Pons (tissue), 1 donor: ENCODE measurements at regions not wholly inside any gene's neighbourhood (a gene's known extent, or its start where the extent isn't known, plus 50 kb on each side); places are given as distances from the start of the nearest gene placed in this dataset.

ENCODE experiments used
- DNase-seq: peaks from one replicate; pipeline ENCODE4 v3.0.0-alpha.2; 2016; ENCODE audit warnings: low spot score

DNA sequence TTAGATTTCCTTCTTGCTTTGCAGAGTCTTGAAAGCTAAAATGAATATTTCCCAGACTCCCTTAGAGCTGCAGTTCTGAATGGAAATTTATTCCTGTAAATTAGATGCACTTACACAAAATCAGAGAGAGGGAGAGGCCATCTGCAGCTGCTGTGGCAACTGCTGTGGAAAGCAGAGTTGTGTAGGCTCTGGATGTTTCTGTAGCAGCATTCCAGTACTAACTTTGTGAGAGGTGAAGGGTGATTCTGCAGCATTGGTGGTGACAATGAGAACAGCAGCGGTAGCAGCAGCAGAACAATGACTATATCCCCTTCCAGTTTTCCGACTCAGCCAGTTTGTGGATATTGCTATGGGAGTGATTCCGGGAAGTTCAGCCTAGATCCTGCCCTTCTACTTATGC is 433.0 kb upstream of the REG3G start:
- DNase-seq = no peak

DNA sequence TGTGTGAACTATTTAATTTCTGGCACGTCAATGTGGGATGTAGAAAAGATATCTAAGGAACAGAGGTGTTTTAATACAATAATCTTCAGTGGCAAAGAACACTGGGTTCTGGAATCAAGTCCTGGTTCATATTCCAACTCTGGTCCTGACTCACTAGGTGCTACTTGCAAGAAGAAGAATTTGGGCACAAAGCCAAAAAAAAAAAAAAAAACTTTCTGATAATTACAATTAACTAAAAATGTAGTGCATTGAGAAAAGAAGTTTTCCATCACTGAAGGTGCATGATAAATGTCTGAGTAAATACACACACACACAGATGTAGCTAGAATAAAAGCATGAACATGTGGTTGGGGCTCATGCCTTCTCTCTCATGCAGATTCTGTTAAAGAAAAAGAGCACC is 424.4 kb upstream of the REG3G start:
- no peak for DNase-seq

DNA sequence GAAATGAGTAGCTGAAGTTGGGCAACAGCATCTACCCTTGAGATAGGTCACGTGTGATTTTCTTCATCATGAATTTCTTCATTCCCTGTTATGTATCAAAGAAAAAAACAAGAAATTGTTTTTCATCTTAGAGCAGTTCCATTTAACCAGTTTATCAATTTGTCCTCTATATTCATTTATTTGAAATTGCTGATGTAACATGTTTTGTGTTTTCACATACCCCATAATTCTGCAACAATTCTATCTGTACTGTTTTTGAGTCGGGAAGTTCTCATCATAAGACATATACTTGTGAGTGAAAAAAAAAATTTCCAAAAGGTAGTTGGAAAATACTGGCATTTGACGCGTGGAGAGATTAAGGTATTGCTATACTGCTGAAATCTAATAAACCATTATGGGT is 422.6 kb upstream of the REG3G start:
- no peak for DNase-seq

DNA sequence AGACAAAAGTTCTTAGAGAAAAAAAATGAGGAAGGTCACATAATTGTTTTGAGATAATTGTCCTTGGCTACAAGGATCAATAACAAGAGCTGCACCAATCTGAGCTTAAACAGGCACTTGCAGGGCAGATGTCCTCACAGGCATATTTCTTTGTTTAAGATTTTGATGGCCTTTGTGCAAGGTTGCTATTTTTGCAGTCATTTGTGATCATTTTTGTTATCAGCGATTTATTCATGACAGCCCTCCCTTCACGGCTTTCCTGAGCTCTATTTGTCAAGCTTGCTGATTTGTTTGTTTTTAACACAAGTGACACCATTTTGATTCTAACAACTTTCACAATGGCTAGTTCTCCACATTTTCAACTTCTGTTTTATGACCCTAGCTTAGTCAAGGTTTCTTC is 418.6 kb upstream of the REG3G start:
- DNase-seq = no peak

DNA sequence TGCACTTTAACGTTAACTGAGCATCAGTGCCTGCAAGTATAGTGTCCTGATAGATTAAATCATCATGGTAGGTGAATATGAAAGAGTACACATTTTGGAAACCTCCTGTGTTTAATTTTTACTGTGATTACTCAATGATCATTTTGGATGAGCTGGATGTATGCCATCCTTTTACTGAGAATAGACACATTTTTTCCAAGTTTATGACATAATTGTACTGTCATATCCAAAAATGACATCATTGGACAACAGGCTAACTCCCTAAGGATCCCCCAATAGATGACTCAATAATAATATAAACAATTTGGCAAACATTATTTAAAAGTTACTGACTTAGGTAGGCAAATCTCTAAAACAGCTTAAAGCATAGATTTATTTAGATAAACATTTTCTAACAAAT is 410.8 kb upstream of the REG3G start:
- no peak for DNase-seq

DNA sequence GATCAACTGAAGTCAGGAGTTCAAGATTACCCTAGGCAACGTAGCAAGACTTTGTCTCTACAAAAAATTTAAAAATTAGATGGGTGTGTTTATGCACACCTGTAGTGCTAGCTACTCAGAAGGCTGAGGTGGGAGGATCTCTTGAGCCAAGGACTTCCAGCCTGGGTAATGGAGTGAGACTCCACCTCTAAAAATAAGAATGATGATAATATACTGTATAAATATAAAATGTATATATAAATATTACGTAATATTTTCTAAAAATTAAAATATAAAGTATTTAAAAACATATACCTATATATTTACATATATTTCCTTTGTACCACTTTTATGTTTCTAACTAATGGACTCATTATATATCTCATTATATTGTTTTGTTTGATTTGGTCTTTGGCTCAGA is 409.5 kb upstream of the REG3G start:
- DNase-seq = no peak

DNA sequence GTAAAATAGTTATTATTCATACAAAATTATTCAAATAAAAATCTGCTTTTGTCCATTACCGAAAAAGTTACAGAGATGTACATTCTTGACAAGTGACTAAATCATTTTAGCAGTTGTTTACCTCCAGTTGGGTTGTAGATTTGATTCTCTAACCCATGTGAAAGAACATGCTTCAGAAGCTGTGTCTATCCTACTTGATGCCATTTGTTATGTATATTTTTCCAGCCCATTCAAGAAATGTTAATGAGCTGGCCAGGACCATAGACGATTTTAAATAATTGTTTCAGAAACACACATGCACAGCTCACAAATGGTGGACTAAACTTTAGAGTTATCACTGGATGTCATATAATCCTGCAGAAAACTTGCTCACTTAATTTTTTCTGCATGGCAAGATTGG is 391.1 kb upstream of the REG3G start:
- DNase-seq = no peak

DNA sequence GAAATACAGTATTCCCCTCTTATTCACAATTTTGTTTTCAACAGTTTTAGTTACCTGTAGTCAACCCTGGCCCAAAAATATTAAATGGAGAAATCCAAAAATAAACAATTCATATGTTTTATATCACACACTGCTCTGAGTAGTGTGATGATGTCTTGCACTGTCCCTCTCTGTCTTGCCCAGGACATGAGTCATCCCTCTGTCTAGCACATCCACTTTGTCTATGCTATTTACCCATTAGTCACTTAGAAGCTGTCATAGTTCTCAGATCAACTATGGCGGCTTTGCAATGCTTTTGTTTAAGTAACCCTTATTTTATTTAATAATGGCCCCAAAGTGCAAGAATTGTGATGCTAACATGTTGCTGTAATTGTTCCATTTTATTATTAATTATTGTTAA is 380.6 kb upstream of the REG3G start:
- no peak for DNase-seq

DNA sequence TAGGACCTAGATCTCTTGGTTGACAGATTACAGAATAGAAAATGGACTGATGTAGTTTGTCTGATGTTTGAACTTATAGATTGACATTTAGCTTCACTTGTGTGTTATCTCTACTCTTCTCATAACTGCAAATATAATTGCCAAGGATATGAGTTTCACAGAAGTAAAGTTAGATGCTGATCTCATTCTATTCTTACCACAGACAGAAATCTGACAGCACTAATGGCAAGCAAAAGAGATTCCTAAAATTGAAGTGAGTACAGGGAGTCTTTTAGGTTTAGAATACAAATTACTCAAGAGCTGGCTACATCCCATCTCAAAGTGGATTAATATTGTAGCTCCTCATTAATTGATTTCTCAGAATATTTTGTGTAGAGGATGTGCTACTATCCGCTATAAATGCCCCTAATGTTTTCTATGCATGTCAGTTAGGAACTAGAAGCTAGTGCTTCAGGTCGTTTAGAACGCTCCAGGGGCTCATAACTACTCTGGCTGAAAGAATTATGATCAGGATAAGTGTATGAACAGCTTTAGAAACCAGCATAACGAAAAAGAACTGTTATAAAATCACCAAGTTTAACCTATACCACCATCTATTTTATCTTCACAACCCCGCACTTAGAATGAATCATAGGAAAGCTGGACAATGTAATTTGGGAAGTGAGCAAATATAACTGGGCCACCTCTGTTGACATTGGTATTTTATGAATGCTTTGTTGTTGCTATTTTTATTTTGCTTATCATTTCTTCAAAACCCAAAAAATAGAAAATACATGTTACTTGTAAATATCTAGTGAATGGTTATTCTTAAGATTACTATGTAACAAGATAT is 378.8 kb upstream of the REG3G start:
- no peak for DNase-seq

DNA sequence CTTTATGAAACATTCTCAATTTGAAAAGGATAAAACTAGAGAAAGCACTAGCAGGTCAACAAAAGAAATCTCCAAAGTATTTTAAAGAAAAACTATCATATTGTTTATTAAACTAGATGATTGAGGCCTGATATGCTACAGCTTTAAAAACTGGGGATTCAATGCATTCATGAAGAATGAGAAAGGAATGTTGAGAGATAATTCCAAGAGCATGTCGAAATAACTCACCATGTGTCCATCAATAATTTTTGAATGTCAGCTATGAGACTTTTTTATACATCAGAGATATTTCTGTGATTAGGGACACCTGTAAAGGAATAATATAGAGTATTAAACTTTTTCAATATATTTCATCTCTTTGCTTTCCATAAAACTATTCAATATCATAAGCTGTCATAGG is 376.9 kb upstream of the REG3G start:
- no peak for DNase-seq

DNA sequence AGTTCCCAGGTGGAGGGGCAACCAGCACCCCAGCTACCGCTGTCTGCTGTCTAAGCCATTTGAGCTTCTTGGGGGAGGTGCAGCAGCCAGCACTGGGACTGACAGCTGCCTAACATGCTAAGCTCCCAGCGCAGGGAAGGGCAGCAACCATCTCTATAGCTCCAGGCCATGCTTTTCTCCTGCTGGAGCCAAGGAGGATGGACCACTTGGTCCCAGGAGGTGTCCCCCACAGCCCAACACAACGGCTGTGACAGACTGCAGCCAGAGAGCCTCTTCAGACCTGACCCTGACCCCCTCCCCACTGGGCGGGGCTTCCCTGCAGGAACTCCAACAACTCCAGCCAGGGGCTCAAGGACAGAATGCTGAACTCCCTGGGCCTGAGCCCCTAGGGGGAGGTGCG is 370.6 kb upstream of the REG3G start:
- no peak for DNase-seq

DNA sequence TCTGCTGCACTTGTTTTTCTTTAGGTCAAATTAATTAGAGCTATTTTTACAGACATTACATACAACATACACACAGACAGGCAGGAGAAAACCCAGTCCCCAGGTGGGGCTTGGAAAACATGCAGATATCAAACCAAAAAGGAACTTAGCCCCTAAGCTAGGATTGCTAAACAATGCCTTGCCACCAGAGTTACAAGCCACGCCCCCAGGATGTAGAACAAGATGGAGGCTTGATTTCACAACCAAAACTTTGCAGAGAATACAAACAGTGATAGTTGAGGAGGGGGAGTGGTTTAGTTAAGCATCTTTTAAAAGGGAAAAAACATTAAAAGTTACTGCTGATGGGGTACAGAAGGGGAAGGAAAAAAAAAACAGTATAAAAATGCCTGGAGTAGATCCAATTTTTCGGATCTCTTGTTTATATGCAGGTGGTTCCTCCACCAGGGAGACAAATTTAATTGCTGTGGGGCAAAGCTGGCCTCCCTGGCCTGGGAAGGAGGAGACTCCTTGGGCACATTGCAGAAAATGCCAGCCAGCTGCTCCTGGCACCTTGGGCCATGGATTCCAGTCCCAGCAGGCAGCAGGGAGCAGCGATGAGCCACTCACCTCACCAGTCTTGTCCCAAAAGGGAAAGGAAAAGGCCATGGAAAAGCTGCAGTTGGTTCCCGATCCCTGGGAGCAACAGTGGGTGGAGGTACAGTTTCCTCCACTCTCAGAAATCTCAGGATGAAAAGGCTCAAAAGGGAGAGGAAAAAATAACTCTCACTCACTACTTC is 348.4 kb upstream of the REG3G start:
- DNase-seq = no peak

DNA sequence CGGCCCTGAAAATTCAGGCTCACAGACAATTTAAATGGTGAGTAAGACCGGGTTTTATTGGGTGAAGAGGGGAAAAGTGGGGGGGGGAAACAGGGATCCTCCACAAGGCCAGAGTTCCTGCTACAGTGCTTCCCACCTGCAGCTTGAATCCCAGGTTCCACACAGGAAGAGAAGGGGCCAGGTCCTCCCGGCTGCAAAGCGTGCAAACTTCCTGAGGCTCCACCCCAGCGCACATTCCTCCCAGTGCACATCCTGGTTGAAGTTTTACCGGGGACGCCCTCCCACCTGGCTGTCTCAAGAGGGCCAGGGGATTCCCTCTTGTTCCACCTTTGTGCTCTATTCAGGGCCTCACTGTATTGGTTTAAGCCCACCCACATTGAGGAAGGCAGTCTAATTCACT is 347.7 kb upstream of the REG3G start:
- no peak for DNase-seq

DNA sequence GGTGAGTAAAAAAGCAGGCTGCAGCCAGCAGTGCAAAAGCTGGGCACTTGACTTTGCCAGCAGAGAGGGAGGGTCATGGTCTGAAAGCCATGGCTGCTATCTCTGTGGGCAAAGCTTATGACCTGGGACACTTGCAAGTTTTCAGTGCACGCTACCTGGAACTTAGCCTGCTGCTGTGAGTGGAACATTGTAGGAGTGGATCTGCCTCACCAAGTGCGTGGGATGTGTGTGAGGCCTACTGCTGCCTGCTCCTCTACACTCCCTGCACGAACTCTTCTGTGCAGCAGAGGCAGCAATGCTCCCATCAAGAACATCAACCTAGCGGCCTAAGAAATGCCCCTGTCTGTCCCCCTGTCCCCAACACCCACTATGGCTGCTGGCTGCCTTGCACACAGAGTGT is 344.1 kb upstream of the REG3G start:
- DNase-seq = no peak

DNA sequence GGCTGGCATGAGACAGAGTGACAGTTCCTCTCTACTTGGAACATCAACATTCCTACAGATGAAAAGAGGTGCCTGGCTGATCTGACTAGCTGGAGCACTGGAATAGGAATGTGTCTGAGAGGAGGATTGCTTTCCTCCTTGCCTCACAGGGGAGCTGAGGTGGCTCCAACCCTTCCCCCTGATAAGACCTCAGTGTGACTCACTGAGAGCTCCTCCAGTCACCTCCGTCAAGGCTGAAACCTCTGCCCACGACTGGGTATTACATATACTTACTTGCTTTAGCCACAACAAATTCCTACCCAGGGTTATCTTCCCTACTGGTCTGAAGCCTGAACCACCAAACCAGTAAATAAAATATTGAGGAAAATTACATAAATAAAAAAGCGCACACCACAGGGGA is 342.7 kb upstream of the REG3G start:
- DNase-seq = no peak

DNA sequence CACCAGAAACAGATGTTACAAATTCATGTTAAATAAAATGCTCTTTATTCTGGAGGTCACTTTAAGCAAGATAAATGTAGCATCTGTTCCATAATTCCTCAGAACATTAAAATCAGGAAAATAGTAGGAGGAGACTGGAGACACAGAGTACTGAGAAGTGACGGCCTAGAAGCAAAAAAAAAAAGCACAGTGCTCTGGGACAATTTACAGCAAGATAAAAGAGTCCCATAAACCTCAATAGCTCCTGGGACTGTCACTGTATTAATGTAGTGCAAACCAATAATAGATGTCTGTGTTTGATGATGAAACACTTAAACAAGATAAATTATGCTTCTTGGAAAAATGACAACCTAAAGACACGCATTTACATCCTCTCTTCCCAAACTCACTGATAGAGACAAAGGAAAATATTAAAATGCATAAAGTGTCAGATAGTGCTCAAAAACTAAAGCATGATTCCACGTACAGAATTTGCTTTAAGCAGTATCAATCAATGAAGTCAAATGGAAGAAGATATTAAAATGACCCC is 338.8 kb upstream of the REG3G start:
- DNase-seq = no peak

DNA sequence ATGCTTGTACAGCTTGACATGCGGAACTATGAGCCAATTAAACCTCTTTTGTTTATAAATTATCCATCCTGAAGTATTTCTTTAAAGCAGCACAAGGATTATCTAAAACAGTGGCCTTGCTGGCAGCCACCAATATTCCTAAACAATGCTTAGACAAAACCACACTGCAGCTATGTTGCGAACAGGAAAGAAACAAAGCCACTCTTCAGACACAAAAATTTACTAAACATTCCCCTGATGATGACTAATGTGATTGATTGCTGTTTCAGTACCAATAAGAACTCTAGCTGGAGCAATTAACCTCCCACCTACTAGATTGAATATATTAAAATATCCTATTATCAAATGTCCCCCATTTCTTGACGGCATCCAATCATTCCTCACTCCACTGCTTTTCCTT is 325.8 kb upstream of the REG3G start:
- DNase-seq = no peak

DNA sequence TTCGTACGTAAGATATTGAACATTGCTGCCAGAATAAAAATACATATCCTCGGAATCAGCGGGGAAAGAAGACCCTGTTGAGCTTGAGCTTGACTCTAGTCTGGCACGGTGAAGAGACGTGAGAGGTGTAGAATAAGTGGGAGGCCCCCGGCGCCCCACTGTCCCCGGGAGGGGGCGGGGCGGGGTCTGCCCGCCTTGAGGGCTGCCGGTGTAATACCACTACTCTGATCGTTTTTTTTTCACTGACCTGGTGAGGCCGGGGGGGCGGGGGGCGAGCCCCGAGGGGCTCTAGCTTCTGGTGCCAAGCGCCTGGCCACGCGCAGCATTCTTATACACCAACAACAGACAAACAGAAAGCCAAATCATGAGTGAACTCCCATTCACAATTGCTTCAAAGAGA is 324.0 kb upstream of the REG3G start:
- no peak for DNase-seq

DNA sequence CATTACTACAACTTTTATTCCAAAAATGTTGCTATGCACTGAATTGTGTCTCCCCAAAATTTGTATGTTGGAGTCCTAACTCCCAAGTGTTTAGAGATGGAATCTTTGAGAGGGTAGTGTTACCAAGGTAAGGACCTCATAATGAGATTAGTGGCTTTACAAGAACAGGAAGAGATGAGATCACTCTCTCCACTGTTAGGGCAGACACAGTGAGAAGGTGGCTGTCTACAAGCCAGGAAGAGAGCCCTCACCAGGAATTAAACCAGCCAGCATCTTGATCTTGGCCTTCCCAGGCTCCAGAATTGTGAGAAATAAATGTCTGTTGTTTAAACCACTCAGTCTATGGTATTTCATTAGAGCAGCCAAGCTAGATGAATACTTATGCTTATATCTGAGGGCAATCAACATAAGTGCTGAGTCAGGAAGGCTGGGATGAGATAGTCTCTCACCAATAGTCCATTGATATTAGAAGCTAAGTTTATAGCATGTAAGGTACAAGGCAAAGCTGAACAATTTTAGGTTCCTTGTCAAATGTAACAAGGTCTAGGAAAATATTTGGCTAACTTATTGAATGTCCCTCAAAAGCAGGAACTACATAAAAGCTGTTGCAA is 317.6 kb upstream of the REG3G start:
- DNase-seq = no peak

DNA sequence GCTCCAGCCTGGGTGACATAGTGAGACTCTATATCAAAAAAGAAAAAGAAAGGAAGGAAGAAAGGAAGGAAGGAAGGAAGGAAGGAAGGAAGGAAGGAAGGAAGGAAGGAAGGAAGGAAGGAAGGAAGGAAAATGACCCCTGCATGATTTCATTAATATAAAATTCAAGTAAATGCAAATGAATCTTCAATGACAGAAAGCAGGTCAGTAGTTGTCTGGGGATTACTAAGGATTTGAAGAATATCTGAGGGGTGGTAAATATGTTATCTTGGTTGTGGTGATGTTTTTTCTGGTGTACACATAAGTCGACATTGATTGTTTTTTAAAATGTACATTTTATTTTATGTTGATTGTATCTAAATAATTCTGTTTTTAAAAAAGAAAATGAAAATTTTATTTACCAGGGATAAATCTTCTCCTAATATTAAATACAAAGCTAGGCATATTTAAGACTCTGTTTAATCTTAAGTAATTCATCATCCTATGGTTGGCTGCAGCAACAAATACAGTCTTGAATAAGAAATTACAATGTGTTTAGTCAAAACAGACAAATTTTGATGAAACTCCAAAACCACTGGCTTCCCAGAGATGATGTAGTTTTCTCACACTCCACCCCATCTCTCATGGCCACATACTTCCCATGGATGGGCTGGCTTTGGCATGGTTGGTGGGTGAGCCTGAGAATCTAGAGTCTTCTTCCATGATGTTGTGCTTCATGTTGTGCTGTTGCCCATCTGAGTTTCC is 314.7 kb upstream of the REG3G start:
- no peak for DNase-seq

DNA sequence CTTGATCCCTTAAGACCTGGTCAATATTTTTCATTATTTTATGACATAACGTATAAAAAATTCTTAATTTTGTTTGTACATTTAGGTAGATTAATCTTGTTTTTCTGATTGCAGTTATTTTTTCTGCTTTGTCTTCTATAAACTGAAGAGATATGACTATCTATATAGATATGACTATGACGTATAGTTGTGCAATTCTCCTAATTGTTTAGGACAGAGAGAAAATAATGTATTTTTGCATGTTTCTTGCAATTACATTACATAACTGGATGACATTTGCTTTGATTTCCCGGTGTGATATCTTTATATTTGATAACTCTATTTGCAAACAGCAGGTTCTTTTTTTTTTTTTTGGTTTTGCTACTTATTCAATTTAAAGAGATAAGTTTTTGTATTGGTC is 310.2 kb upstream of the REG3G start:
- DNase-seq = no peak

DNA sequence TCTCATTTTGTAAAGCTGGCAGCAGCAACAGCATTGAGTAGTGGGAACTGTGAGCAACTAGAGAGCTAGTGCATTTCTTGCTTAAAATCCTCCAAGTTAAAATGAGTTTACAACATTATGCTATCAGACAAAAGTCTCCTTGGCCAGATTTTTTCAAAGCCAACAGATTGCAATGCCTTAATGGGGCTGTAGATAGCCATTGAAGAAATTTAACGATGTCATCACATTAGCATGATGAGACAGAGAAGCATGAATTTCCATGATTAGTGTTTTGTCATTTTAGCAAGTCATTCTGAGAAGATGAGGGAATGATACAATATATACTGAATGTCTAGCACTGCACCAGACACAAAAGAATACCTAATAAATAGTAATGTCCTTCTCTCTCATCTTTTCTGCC is 307.5 kb upstream of the REG3G start:
- no peak for DNase-seq
